HG03457 (cell line): ENCODE measurements at regions not wholly inside any gene's neighbourhood (a gene's known extent, or its start where the extent isn't known, plus 50 kb on each side); places are given as distances from the start of the nearest gene placed in this dataset.

Experiments
- ATAC-seq: cut with Tn5 transposase; IDR thresholded peaks from one replicate; pipeline ENCODE4 v1.9.1; 2021; ENCODE audit warnings: moderate number of reproducible peaks; ENCODE audit not compliant: unreplicated experiment

- ATAC-seq: no peak
These were observed 103.4 kb downstream of the DDIT4L start for GRCh38 chr4:100086766-100087431.

- no peak for ATAC-seq
These were observed 105.4 kb downstream of the DDIT4L start for GRCh38 chr4:100084892-100085291.

GRCh38 chr4:100083289-100083688 is 107.0 kb downstream of the DDIT4L start:
- no peak for ATAC-seq

GRCh38 chr4:100082852-100083251 is 107.4 kb downstream of the DDIT4L start:
- no peak for ATAC-seq

- no peak for ATAC-seq
These were observed 108.8 kb downstream of the DDIT4L start for GRCh38 chr4:100081491-100081890.

GRCh38 chr4:100079264-100079663 is 111.0 kb downstream of the DDIT4L start:
- ATAC-seq: no peak

- no peak for ATAC-seq
These were observed 113.5 kb downstream of the DDIT4L start for GRCh38 chr4:100076753-100077152.

GRCh38 chr4:100075486-100076270 is 114.6 kb downstream of the DDIT4L start:
- no peak for ATAC-seq

GRCh38 chr4:100075056-100075455 is 115.2 kb downstream of the DDIT4L start:
- no peak for ATAC-seq

- no peak for ATAC-seq
These were observed 118.8 kb downstream of the DDIT4L start for GRCh38 chr4:100071506-100071905.

- no peak for ATAC-seq
These were observed 119.4 kb downstream of the DDIT4L start for GRCh38 chr4:100070868-100071267.

- no peak for ATAC-seq
These were observed 119.1 kb upstream of the H2AZ1 start for GRCh38 chr4:100069207-100069606.

GRCh38 chr4:100067255-100067654 is 117.2 kb upstream of the H2AZ1 start:
- ATAC-seq: no peak

- no peak for ATAC-seq
These were observed 113.3 kb upstream of the H2AZ1 start for GRCh38 chr4:100063355-100063754.

GRCh38 chr4:100062921-100063320 is 112.8 kb upstream of the H2AZ1 start:
- no peak for ATAC-seq

- no peak for ATAC-seq
These were observed 111.8 kb upstream of the H2AZ1 start for GRCh38 chr4:100061835-100062234.

- ATAC-seq: no peak
These were observed 110.8 kb upstream of the H2AZ1 start for GRCh38 chr4:100060765-100061416.

GRCh38 chr4:100059467-100059866 is 109.4 kb upstream of the H2AZ1 start:
- no peak for ATAC-seq

GRCh38 chr4:100056701-100057100 is 106.6 kb upstream of the H2AZ1 start:
- ATAC-seq: no peak

- no peak for ATAC-seq
These were observed 104.0 kb upstream of the H2AZ1 start for GRCh38 chr4:100054071-100054470.

- ATAC-seq: no peak
These were observed 99.8 kb upstream of the H2AZ1 start for GRCh38 chr4:100049872-100050271.

GRCh38 chr4:100042711-100043110 is 92.6 kb upstream of the H2AZ1 start:
- ATAC-seq: no peak
